ELR (cell line): ENCODE measurements at regions not wholly inside any gene's neighbourhood (a gene's known extent, or its start where the extent isn't known, plus 50 kb on each side); places are given as distances from the start of the nearest gene placed in this dataset.

Source experiments
- DNase-seq: peaks from one replicate; pipeline ENCODE4 v3.0.0-alpha.2; 2015; ENCODE audit warnings: low read depth

DNA sequence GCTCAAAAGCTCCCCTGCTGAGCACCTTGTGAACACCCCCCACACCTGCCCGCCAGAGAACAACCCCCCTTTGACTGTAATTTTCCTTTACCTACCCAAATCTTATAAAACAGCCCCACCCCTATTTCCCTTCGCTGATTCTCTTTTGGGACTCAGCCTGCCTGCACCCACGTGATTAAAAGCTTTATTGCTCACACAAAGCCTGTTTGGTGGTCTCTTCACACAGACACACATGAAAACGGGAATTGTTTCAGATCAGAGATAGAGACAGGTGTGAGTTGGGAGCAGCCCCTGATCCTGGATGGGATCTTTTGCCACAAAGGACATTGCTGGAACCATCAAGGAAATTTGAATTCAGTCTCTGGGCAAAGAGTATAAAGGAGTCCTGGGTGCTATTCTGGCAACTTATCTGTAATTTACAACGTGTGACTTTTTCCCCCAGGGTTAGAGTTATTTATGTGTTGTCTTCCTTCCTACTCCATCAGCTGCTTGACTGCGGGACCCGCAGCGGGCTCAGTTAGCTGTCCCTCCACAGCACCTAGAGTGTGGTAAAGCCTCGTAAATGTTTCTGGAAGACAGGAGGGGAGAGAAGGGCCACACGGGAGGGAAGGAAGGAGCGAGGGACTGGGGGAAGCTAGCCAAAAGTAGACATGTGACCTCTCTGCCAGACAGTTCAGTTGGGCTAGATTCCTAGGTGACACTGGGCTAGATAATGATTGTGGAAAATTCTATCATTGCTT is 437.0 kb downstream of the ZNF608 start:
- no peak for DNase-seq

DNA sequence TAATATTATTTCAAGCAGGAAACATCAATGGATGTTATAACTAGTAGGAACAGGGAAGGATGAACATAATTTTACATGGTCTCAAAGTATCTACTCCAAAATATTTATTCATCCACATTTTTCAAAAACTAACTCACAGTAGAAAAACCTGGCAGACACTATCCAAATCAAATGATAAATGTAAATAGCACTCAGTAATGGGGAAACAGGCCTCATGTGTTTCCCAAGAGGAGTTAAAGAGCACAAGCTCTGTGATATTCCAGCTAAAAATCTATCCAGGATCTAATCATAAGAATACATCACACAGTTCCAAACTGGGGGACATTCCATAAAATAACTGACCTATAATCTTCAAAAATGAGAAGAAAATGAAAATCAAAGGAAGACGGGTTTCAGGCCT is 443.1 kb downstream of the ZNF608 start:
- DNase-seq: no peak

DNA sequence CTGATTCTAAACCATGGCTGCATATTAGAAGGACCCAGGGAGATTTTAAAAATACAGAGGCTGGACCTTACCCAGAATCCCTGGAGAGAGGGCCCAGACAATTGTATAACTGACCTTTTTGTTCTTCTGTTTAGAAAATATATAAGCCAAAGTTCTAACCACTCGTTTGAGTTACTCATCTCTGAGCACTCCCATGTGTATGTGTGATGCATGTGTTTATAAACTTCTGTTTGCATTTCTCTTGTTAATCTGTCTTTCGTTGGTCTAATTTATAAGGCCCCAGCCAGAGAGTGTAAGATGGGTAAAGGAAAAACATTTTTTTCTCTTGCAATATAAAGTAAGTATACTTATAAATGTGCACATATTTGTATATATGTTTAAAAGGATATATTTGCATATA is 443.9 kb downstream of the ZNF608 start:
- no peak for DNase-seq

DNA sequence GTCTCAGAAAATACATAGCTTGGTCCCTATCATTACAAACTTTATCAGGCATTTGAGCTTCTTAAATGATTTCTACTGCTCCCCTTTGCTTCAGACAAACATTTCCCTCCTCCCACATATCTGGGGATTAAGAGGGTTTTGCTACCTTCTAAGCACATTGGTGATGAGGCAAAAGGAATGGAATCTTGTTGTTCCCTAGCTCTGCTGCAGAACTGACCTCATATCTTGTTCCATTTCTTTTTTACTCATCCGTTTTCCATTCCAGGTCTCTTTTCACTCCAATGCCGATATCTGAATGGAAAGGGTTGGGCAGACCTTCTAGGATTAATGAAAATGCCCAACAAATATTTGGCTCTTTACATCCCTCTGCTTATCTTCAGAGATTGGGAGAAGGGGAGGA is 444.6 kb downstream of the ZNF608 start:
- no peak for DNase-seq

DNA sequence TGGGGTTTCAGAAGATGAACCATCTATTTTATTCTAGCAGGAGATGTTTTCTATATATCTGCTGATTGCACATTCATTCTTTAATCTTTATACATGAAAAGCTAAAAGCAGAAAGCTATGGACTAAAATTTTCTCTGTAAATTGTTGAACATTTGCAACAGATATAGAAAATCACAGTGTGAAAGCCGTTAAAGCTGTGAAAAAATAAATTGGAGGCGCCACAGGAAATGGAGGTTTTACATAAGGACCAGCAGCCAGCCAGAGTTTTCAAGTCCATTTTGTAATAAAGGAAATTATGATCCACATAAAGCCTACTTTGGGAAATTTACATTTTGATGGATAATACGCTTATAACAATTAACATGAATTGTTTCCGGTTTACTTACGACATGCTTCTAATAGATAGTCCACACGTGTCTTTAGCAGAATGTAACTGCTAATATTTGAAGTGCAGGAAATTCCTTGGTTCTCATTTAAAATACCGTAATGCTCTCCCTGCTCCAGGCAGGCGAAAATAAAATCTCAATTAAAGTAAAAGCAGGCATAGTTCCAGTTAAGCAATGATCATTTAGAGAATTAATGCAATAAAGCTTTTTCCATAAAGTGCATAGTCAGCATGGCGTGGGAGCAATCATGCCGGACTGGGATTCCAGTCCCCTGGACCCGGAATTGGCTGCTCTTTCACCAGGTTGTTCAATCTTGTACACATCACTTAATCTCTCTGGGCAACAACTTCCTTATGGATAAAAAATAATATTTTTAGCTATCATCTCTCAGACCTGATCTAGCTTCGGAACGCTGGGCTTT is 445.4 kb downstream of the ZNF608 start:
- DNase-seq: no peak

DNA sequence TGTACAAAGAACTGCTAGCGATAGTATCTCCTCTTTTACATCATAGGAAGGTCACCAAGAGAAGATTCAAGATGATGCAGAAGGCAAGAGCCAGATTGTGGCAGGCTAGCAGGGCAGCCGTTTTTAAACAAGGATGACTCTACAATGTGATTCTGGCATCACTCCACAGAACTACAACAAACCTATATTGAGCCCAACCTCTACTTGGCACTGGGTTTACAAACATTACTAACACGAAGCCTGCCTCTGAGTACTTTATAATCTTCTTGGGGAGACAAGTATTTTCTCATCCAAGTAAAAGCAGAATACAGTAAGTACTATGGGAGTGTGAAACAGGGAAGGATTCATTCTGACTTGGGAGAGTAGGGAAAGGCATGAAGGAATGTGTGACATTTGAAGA is 448.6 kb downstream of the ZNF608 start:
- DNase-seq: no peak

DNA sequence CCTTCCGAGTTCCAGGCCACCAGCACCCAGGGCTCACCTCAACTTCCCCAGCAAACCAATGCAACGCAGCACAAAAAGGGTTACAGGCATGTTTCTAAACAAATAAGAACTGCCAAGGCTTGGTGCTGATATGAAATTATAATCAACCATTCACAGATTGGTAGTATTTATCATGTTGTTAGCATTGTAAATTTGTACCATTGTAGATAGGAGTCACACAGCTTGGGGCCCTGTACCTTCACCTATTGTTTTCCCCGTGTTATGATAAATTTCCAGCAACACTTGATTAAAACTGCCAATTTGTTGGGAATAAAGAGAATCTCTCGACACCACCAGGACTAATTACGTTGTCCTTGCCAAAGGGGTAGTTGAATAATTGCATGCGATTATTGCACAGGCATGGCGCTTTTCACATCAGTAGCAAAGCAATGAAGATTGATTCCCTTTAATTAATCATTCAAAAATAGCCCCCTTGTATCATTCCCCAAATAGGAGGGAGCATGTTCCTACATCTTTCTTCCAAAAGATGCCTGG is 454.1 kb downstream of the ZNF608 start:
- no peak for DNase-seq

DNA sequence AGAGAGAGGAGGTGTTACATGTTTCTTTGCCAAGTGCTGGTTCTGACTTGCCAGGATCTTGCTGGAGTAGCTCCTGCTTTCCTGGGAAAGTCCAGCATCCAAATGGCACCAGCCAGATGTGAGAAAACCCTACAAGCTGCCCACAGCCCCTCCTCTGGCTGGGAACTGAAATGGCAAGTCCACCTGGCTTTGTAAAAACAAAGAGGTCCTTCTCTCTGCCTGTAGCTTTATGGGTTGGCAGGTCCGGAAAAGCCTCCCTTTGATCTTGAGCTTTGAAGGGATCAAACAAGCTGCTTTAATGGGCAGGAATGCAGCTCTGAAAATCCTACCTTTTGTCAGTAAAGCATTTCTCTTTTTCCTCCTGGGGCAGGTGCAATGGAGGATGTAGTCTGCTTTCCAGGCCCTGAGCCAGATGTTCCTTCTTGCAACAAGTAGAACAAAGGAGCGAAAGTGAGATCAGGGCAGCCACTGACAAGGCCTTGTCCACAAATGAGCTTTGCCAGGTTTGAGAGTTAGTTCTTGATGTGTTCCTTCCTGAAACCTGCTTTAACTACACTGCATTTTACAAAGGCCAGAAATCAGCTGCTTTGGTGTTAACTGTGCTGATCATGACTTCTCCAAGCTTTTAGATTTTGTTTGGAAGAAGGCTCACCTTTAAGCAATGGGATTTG is 456.7 kb downstream of the ZNF608 start:
- no peak for DNase-seq

DNA sequence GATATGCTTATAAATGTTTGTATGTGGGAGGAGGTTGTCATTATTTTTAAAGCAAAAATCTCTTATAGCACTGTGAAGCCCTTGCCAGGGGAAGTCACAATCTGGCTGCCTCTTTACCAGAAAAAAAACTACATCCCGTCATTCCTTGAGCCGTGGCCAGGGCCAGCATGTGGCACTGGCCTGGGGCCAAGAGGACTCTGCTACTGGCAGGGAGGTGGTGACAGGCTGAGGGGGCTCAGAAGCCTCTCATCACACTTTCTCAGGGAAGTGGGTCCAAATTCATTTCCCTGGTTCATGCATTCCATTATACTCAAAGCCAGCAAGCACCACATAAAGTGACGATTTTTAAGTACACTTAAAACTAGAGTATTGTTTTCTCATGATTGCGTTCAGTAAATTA is 457.3 kb downstream of the ZNF608 start:
- no peak for DNase-seq

DNA sequence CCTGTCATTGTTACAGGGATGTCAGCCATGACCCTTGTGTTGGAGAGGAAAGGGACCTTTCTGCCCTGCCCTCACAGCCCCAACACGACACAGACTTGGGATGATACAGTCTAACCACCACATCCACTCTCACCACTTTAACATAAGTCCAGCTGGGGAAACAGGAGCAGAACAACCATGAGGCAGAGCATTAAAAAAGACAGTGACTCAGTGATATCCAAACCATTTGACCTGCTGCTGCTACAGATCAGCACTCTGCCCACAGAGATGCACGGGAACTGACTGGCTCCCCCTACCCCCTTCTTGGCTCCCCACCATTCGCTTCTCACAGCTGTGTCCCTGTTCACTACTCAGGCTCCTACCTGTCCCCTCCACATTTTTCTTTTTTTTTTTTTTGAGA is 458.6 kb downstream of the ZNF608 start:
- DNase-seq: no peak

DNA sequence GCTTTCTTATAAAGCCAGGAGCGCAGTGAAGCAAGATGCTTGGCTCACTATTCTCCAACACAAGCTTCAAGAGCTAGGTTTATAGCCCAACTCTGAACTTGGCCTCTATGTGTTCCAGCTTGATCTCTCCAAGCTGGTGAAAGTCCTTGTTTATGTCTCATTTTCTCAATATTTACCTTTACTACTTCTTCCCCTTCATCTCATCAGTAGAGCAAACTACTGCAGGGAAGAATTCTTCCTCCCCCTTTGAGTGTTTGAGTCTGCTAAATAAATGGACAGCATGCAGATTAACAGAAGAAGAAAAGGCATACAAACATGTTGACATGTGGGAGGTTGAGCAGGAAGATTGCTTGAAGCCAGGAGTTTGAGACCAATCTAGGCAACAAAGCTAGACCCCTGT is 460.7 kb downstream of the ZNF608 start:
- no peak for DNase-seq

DNA sequence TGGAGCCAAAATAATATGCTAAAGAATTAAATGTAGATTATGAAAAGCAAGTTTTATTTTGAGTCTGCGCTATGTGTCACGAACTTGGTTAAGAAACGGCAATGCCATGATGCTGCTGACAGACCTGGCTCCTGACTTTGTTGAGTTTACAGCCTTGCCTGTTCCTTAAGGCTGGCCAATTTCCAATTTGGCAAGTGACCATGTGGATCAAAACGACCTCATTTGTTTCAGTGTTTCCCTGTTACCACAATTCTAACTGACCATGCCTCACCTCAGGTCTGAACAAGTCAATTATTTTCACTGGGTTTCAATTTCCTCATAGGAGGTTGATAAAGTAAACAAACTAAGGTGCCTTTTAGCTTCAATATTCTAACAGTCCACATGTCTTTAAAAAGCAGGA is 461.4 kb downstream of the ZNF608 start:
- no peak for DNase-seq

DNA sequence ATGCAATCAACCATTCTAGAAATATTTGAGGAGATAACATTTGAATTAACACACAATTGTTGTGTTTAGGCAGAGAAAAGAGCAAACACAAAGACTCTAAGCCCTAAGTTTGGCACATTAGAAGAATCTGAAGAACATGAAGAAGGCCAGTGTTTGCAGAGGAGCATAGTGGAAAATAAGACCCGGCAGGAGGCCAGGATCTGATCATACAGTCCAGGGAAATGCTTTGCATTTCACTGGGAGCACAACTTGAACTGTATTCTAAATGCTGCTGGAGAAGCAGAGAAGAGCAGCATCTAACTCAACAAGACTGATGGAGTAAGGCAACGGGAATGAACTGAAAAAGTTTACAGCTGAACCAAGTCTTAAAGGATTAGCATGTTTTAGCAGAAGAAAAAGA is 463.4 kb downstream of the ZNF608 start:
- DNase-seq: no peak

DNA sequence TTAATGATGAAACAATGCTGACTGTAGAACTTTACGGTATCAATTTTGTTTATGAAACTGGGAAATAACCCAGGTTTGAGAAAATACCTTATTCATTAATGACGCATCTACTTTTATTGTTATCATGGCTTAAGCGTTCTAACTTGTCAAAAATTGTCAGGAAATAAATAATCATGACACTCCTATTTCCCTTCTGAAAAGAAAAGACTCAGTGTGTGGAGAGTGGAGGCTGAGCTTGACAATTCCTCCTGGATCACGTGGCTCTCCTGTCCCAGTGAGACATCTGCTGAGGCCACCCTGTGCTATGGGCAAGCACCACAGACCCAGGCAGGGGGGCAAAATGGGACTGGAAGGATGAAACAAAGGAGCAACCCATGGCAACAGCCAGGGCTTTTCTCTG is 466.4 kb downstream of the ZNF608 start:
- DNase-seq: no peak

DNA sequence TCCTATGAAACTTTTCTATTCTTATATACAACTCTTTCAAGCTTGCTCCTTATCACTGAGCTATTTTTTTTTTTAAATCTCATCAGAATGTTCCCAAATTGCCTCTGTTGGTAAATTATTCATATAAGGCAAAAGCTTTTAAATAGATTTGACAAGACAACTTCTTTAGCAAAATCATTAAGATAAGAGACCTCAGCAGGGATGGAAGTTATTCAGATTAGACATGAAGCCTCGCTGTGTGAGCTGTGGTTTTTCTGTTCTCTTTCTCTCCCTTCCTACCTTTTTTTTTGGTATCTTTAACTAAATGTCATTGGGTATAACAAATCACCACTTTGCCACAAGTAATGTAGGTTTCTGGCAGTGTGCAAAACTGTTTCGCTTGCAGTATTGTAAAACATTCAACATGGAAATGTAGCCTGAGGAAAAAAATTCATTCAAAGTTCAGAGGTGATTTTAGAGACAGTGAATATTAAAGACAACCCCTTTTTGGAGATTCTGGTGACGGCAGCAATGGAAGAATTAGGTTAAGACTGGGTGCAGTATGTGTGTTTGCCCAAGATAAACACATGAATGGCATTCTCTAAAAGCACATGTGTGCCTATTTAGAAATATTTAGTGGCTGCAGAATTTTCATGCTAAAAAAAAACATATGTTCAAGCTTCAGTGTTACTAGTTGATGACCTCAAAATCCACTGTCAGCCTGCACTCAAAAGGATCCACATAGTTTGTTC is 467.1 kb downstream of the ZNF608 start:
- DNase-seq: no peak

DNA sequence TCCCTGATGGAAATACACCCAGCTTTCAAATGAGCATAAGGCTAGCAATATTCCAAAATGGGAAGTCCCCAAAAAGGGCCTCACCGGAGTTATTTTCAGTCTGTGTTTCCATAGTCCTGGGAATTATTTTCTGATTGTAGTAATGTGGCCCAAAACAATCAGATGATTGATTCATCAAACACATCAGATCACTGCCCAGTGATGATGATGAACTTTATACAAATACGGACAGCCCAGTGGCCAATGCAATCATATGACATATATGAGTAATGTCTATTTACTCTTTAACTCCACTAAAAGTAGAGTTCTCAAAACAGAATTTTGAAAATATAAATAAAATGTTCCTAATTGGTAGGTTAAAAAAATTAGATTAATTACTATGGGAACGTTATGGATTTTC is 467.8 kb downstream of the ZNF608 start:
- DNase-seq: no peak

DNA sequence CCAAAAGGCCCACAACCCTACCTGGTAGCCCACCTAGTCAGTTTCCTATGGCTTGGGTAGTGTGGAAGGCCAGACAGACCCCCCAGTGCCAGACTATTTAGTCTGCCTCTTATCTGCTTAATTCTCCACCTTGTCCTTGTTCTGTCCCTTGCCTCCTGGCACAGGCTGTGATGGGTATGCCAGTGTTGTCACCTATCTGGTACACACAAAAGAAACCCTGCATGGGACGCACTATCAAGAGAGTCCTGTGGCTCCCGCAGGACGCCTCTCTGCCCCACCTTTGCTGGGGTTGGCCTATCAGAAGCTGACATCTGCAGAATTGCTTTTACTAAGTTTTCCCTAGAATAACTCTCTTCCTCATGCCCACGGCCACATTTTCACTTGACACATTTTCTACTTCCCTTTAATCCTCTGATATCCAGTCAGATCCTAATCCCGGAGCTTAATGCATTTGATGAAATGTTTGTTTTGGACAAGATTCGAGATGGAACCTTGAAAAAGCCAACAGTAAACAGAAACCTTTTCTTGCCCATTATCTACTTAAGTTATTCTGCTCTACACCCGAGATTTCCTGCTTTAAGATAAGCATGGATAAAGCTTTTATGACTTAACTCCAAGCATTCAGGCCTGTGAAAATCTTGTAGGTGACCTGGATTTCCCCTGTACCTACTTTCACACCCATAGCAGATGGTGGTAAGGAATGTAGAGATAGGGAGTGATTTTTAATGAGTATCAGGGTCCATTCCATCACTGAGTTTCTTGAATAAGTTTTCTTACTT is 468.5 kb downstream of the ZNF608 start:
- DNase-seq: no peak

DNA sequence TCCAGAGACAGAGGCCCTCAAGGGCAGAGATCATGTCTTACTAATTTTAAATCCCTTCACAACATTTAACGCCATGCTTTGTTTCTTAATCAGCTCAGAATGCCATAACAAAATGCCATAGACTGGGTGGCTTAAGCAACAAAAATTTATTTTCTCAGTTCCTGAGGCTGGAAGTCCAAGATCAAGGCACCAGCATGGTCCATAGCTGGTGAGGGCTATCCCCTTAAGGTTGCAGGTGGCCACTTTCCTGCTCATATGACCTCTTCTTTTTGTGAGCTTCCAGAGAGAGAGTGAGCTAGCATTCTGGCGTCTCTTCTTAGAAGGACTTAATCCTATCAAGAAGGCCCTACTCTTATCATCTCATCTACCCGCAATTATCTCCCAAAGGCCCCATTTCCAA is 470.3 kb downstream of the ZNF608 start:
- DNase-seq: no peak

DNA sequence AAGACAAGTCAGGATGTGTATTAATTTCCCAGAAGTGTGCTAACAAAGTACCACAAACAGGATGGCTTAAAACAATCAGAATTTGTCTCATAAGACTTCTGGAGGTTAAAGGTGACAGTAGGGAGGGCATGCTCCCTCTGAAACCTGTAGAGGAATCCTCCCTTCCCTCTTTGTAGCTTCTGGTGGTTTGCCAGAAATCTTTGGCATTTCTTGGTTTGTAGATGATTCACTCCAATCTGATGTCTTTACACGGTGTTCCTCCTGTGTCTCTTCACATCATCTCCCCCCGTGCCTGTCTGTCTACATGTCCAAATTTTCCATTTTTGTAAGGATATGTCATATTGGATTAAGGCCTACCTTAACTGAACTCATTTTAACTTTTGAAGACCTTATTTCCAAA is 471.5 kb downstream of the ZNF608 start:
- no peak for DNase-seq

DNA sequence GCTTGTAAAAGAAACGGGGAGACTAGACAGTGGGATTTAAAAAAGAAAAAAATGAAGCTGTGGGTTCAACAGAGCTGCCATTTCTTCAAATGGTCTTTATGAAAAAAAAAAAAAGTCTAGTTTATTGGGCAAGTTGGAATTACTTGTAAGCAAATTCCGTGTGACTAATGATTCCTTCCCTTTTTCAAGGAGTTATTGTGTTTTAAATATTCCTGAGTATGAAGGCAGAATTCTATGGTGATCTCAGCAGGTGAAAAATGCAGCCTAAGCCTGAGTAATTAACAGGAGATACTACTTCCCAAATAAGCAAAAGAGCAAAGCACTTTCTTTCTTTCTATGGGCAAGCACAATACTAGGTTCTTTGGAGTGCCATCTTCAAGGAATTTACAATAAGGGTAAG is 481.9 kb downstream of the ZNF608 start:
- DNase-seq: no peak

DNA sequence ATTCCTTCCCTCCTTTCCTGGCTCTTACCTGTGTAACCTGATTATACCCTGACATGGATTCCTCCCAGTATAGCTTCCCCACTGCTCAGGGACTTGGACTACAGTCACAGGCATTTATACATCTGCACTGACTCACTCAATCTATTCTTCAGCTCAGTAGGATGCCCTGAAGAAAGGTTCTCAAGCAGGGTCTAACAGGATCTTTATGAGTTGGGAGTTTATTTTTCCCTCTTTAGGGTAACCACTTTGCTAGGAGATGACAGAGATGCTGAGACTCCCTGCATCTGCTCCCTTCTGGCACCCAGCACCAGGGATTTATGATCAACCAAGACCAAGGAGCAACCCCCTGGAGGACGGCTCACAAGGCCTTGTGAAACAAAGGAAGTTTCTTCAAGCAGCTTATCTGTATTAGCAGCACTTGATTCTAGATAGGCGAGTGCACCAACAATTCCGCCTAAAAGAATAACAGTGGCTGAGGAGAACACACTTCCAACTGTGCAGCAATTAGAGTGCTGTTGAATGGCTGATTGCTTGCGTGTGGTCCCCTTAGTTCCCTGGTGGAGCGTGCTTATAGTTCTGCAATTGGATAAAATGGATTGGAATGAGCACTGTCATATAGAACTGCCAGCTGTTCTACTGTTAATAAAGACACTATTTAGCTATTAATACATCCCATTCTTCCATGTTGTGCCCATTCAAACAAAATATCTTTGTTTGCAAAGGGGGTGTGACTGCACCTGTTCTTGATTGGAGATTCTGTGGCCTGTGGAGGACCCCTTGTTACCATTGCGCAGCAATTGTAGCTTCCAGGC is 482.6 kb downstream of the ZNF608 start:
- no peak for DNase-seq
